K562 (cell line): ENCODE measurements at regions not wholly inside any gene's neighbourhood (a gene's known extent, or its start where the extent isn't known, plus 50 kb on each side); places are given as distances from the start of the nearest gene placed in this dataset.

Experiments used
- ATAC-seq: fragments of 200-7000 bp; cut with Tn5 transposase; 3 replicates; pipeline ENCODE4 v1.9.1; 2020; ENCODE audit warnings: moderate library complexity
- BruUV-seq: library from RNA; stranded (reverse); fragments of 400-500 nt; replicated peaks from 2 replicates; lab custom pipeline; 2021; lab: Mats Ljungman, UMichigan
- CTCF ChIA-PET: fragments of 300-600 bp; formaldehyde crosslinking; extraction: SDS; loops from one replicate; lab custom pipeline; 2021; ENCODE audit warnings: low intra/inter-chr PET ratio; lab: Yijun Ruan, JAX
- POLR2A ChIA-PET: fragments of 300-600, 350-650 bp; sonication (Branson Sonifier 250); formaldehyde crosslinking; extraction: SDS; loops from one replicate; lab custom pipeline; 2021; ENCODE audit warnings: antibody characterized with exemption, inconsistent platforms; lab: Yijun Ruan, JAX
- DNase-seq, 4 experiments: peaks; one replicate each; pipeline versions ENCODE4 v3.0.0 to v3.0.0-alpha.2; 2011 to 2018; ENCODE audit warnings: low spot score in 3 of 4, mixed read lengths in 3 of 4; ENCODE audit errors: extremely low read depth in 1 of 4
- FAIRE-seq: peaks from 2 replicates; lab custom pipeline; 2011; peaks lifted over from hg19 to GRCh38; lab: Jason Lieb, UNC
- H2AFZ ChIP-seq: 2 replicates; pipeline ENCODE4 v1.6.0; 2011; ENCODE audit warnings: low read depth, low read length, control low read depth, inconsistent platforms
- H3K27ac ChIP-seq: fragments of 200-600 bp; 3 replicates; pipeline ENCODE4 v1.8.0; 2011; ENCODE audit warnings: low read depth, mild to moderate bottlenecking, control low read depth, inconsistent platforms, low read length, moderate library complexity, mixed read lengths; ENCODE audit errors: extremely low read depth
- H3K27me3 ChIP-seq, 2 experiments: fragments of 300-600 bp in 1 of 2; 2 replicates in 1 of 2; 3 replicates in 1 of 2; pipeline versions ENCODE4 v1.6.0 to v1.8.0; 2011; ENCODE audit warnings: inconsistent platforms in 2 of 2, low read length in 2 of 2, mild to moderate bottlenecking in 1 of 2, mixed read lengths in 1 of 2, moderate library complexity in 1 of 2; ENCODE audit not compliant: control insufficient read depth in 2 of 2, insufficient read depth in 2 of 2
- H3K36me3 ChIP-seq: fragments of 300-600 bp; 3 replicates; pipeline ENCODE4 v1.8.0; 2011; ENCODE audit warnings: mild to moderate bottlenecking, low read length, inconsistent platforms; ENCODE audit not compliant: control insufficient read depth, insufficient read depth
- H3K4me1 ChIP-seq, 2 experiments: fragments of 200-600 bp in 1 of 2; replicated peaks in 1 of 2; 2 replicates in 1 of 2; 3 replicates in 1 of 2; pipeline versions ENCODE4 v1.5.1 to v1.8.0; 2011; ENCODE audit warnings: inconsistent platforms in 2 of 2, low read length in 2 of 2, mild to moderate bottlenecking in 1 of 2, mixed read lengths in 1 of 2, moderate library complexity in 1 of 2; ENCODE audit not compliant: control insufficient read depth in 2 of 2, insufficient read depth in 2 of 2
- H3K4me2 ChIP-seq: 2 replicates; pipeline ENCODE4 v1.6.1; 2011; ENCODE audit warnings: low read length, control low read depth, inconsistent platforms, mixed read lengths; ENCODE audit not compliant: insufficient read depth
- H3K4me3 ChIP-seq: fragments of 200-600 bp; sonication (generic), shearing (Covaris generic); 2 replicates; pipeline ENCODE4 v1.5.1; 2016; ENCODE audit warnings: control low read depth, inconsistent platforms
- H3K79me2 ChIP-seq: fragments of 200-600 bp; 3 replicates; pipeline ENCODE4 v1.8.0; 2011; ENCODE audit warnings: low read length, inconsistent platforms; ENCODE audit not compliant: control insufficient read depth, insufficient read depth
- H3K9ac ChIP-seq, 2 experiments: 2 replicates each; pipeline versions ENCODE4 v1.6.0 to v1.6.1; 2011; ENCODE audit warnings: low read depth in 2 of 2, low read length in 2 of 2, control low read depth in 1 of 2, inconsistent platforms in 1 of 2, mild to moderate bottlenecking in 1 of 2, mixed read lengths in 1 of 2; ENCODE audit not compliant: insufficient read depth in 1 of 2
- H3K9me1 ChIP-seq: one replicate; pipeline ENCODE4 v1.6.0; 2011; ENCODE audit warnings: inconsistent platforms, mild to moderate bottlenecking, low read length, moderate library complexity; ENCODE audit not compliant: control insufficient read depth, insufficient read depth
- H3K9me3 ChIP-seq: replicated peaks from 2 replicates; pipeline ENCODE4 v1.5.1; 2011; ENCODE audit warnings: low read depth, low read length, inconsistent platforms; ENCODE audit not compliant: control insufficient read depth, insufficient read depth
- H4K20me1 ChIP-seq: replicated peaks from 2 replicates; pipeline ENCODE4 v1.6.1; 2011; ENCODE audit warnings: low read length, inconsistent platforms, mixed read lengths; ENCODE audit not compliant: control insufficient read depth, insufficient read depth
- CHD1 ChIP-seq: fragments of 200-600 bp; sonication (generic); IDR thresholded peaks from one replicate; pipeline ENCODE4 v1.6.1; 2012; ENCODE audit warnings: mild to moderate bottlenecking, moderate library complexity, low read length, inconsistent platforms
- CHD2 ChIP-seq: IDR thresholded peaks from 2 replicates; pipeline ENCODE4 v1.6.1; 2011; ENCODE audit warnings: low read depth, low read length
- CREB3L1 ChIP-seq: fragments of 450-650 bp; IDR thresholded peaks from 2 replicates; pipeline ENCODE4 v1.6.1; 2014; ENCODE audit warnings: low read depth, mild to moderate bottlenecking, moderate library complexity, borderline replicate concordance
- HMGN3 ChIP-seq: IDR thresholded peaks from 2 replicates; pipeline ENCODE4 v1.6.1; 2011; ENCODE audit warnings: borderline replicate concordance, low read depth, mild to moderate bottlenecking, mixed read lengths, low read length; ENCODE audit not compliant: insufficient read length; ENCODE audit errors: extremely low read depth
- IRF2 ChIP-seq: sonication (generic); formaldehyde crosslinking; IDR thresholded peaks from 2 replicates; pipeline ENCODE4 v1.8.1; 2022; ENCODE audit warnings: mild to moderate bottlenecking, missing genetic modification reagents
- NBN ChIP-seq: fragments of 450-650 bp; IDR thresholded peaks from 2 replicates; pipeline ENCODE4 v1.6.1; 2016; ENCODE audit warnings: low read depth, mild to moderate bottlenecking
- POLR2H ChIP-seq: IDR thresholded peaks from 2 replicates; pipeline ENCODE4 v1.6.1; 2016; ENCODE audit warnings: missing genetic modification characterization, low read depth, mild to moderate bottlenecking, control low read depth, missing compliant biosample characterization, moderate library complexity
- PTRF ChIP-seq: fragments of 450-650 bp; IDR thresholded peaks from 2 replicates; pipeline ENCODE4 v1.6.1; 2016; ENCODE audit warnings: mild to moderate bottlenecking, missing genetic modification characterization, missing compliant biosample characterization
- TAF15 ChIP-seq: fragments of 200-400 bp; formaldehyde crosslinking; IDR thresholded peaks from 2 replicates; pipeline ENCODE4 v1.6.1; 2017; ENCODE audit warnings: mild to moderate bottlenecking, low read depth, low read length, moderate library complexity
- TARDBP ChIP-seq: fragments of 450-650 bp; IDR thresholded peaks from 2 replicates; pipeline ENCODE4 v1.6.1; 2016
- TEAD1 ChIP-seq, 2 experiments: fragments of 450-650 bp in 1 of 2; sonication (generic) in 1 of 2; formaldehyde crosslinking; IDR thresholded peaks; 2 replicates each; pipeline versions ENCODE4 v1.4.0 to v1.8.0; 2020 to 2022; ENCODE audit warnings: mild to moderate bottlenecking in 2 of 2, missing genetic modification reagents in 1 of 2
- TGIF2 ChIP-seq: sonication (generic); formaldehyde crosslinking; IDR thresholded peaks from 2 replicates; pipeline ENCODE4 v1.8.1; 2022; ENCODE audit warnings: mild to moderate bottlenecking, missing genetic modification reagents, moderate library complexity
- ZNF444 ChIP-seq: fragments of 250-450 bp; sonication (Bioruptor Pico); IDR thresholded peaks from 2 replicates; pipeline ENCODE4 v1.4.0; 2020; ENCODE audit warnings: mild to moderate bottlenecking, moderate library complexity
- ZNF696 ChIP-seq: fragments of 250-450 bp; sonication (Bioruptor Pico); conservative IDR thresholded peaks from 2 replicates; pipeline ENCODE4 v1.4.0; 2020; ENCODE audit warnings: mild to moderate bottlenecking, moderate library complexity
- in situ Hi-C: fragments of 300-500 bp; cut with MboI; formaldehyde crosslinking; loops from 4 replicates; pipeline ENCODE4 v1.15.0; 2018; ENCODE audit warnings: inconsistent platforms, mixed read lengths
- intact Hi-C: fragments of 100-400 bp; cut with micrococcal nuclease; formaldehyde crosslinking; loops from 2 replicates; pipeline ENCODE4 v1.14.2; 2022
- TF ChIP-seq, protein P1 (sequence below): fragments of 450-650 bp; conservative IDR thresholded peaks from 2 replicates; pipeline ENCODE4 v1.6.1; 2016; ENCODE audit warnings: missing genetic modification characterization, low read depth, mild to moderate bottlenecking, missing compliant biosample characterization, moderate library complexity
- TF ChIP-seq, protein P2 (sequence below): fragments of 250-450 bp; sonication (Bioruptor Pico); IDR thresholded peaks from 2 replicates; pipeline ENCODE4 v1.8.0; 2021; ENCODE audit warnings: moderate library complexity, mild to moderate bottlenecking, inconsistent platforms

DNA sequence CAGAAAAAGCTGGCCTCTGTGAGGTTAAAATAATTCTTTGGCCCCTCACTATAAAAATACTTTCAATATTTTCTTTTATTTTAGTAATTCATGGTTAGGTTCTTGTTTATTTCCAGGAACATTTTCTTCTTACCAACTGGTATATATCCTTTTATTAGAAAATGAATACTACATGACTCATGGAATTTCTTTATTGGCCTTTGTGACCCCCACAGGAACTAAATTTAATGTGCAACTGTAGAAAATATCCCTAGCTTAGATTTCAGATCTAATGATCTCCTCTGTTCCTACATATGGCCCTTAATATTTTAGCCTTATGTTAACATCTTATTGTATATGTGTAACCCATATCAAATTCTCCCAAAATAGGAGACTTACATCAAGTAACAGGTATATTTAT lies 429.9 kb downstream of the NR2F1-AS1 start:
- Histone ChIP-seq H3K9me1 (no peaks in the 10 kb centered on the region), H3K27me3 (no peaks in the 10 kb centered on the region), H3K4me2 (no peak overlapping the region), H3K27ac (no peak overlapping the region), H3K4me1 (no peaks in the 10 kb centered on the region), H4K20me1 (no peaks in the 10 kb centered on the region), H3K79me2 (no peaks in the 10 kb centered on the region), H2AFZ (no peak overlapping the region), H3K36me3 (no peaks in the 10 kb centered on the region), H3K4me3 (no peak overlapping the region), H3K9ac (no peak overlapping the region), H3K9me3 (no peaks in the 10 kb centered on the region)
- no peak for DNase-seq
- no peak for FAIRE-seq
- POLR2A ChIA-PET: no interaction called here
- CTCF ChIA-PET: no interaction called here
- BruUV-seq: no TSS peak
- ATAC-seq: no peak
- intact Hi-C loops (no loop called here), in situ Hi-C loops (no loop called here)
- TF ChIP-seq TGIF2 (CRISPR knock-in tag) (no peak), CREB3L1 (no peak), TEAD1 (CRISPR knock-in tag; IDR thresholded peaks at IDR 0.05) (no peak), CHD1 (no peak), IRF2 (no peak), ZNF444 (CRISPR knock-in tag) (no peak), POLR2H (no peak), TAF15 (no peak), ZNF696 (no peak), PTRF (tag) (no peak), TARDBP (no peak), NBN (no peak), CHD2 (no peak), HMGN3 (no peak)
- TF ChIP-seq, protein P1, sequence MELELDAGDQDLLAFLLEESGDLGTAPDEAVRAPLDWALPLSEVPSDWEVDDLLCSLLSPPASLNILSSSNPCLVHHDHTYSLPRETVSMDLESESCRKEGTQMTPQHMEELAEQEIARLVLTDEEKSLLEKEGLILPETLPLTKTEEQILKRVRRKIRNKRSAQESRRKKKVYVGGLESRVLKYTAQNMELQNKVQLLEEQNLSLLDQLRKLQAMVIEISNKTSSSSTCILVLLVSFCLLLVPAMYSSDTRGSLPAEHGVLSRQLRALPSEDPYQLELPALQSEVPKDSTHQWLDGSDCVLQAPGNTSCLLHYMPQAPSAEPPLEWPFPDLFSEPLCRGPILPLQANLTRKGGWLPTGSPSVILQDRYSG (tag): no peak
- TF ChIP-seq, protein P2, sequence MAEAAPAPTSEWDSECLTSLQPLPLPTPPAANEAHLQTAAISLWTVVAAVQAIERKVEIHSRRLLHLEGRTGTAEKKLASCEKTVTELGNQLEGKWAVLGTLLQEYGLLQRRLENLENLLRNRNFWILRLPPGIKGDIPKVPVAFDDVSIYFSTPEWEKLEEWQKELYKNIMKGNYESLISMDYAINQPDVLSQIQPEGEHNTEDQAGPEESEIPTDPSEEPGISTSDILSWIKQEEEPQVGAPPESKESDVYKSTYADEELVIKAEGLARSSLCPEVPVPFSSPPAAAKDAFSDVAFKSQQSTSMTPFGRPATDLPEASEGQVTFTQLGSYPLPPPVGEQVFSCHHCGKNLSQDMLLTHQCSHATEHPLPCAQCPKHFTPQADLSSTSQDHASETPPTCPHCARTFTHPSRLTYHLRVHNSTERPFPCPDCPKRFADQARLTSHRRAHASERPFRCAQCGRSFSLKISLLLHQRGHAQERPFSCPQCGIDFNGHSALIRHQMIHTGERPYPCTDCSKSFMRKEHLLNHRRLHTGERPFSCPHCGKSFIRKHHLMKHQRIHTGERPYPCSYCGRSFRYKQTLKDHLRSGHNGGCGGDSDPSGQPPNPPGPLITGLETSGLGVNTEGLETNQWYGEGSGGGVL (CRISPR knock-in tag): no peak
